GM12864 (cell line): ENCODE measurements at regions not wholly inside any gene's neighbourhood (a gene's known extent, or its start where the extent isn't known, plus 50 kb on each side); places are given as distances from the start of the nearest gene placed in this dataset.

Experiments used
- DNase-seq: peaks from one replicate; pipeline ENCODE4 v3.0.0-alpha.2; 2011; ENCODE audit warnings: low read depth
- H3K4me3 ChIP-seq: 2 replicates; pipeline ENCODE4 v1.5.1; 2011; ENCODE audit warnings: mild to moderate bottlenecking, low read depth, low read length, control low read depth
- CTCF ChIP-seq: IDR thresholded peaks from 2 replicates; pipeline ENCODE4 v1.5.1; 2011; ENCODE audit warnings: low read depth, mild to moderate bottlenecking, moderate library complexity, low read length, control low read depth, inconsistent platforms; ENCODE audit errors: missing control alignments

- H3K4me3 ChIP-seq, result no peak overlapping the region
- no peak for DNase-seq
Measured at GRCh38 chr7:35556515-35557471, 138.1 kb downstream of the HERPUD2 start.

GRCh38 chr7:35555934-35556333, 139.0 kb downstream of the HERPUD2 start:
- DNase-seq, result no peak
- no peak for TF ChIP-seq CTCF
- H3K4me3 ChIP-seq, result no peak overlapping the region

More at GRCh38 chr7:35556515-35557471, 138.1 kb downstream of the HERPUD2 start:
- TF ChIP-seq CTCF, result no peak

GRCh38 chr7:35555386-35555785, 139.5 kb downstream of the HERPUD2 start:
- H3K4me3 ChIP-seq, result no peak overlapping the region
- TF ChIP-seq CTCF, result no peak
- DNase-seq, result no peak

GRCh38 chr7:35553519-35553918, 141.4 kb downstream of the HERPUD2 start:
- DNase-seq, result no peak
- H3K4me3 ChIP-seq, result no peak overlapping the region

GRCh38 chr7:35552691-35553090, 142.2 kb downstream of the HERPUD2 start:
- TF ChIP-seq CTCF, result no peak
- H3K4me3 ChIP-seq, result no peak overlapping the region
- DNase-seq, result no peak

More at GRCh38 chr7:35553519-35553918, 141.4 kb downstream of the HERPUD2 start:
- no peak for TF ChIP-seq CTCF

GRCh38 chr7:35551321-35552081, 143.4 kb downstream of the HERPUD2 start:
- DNase-seq, result no peak
- TF ChIP-seq CTCF, result no peak
- no peak overlapping the region for H3K4me3 ChIP-seq
